ENCODE measurements at regions not wholly inside any gene's neighbourhood (a gene's known extent, or its start where the extent isn't known, plus 50 kb on each side); places are given as distances from the start of the nearest gene placed in this dataset.

DNA sequence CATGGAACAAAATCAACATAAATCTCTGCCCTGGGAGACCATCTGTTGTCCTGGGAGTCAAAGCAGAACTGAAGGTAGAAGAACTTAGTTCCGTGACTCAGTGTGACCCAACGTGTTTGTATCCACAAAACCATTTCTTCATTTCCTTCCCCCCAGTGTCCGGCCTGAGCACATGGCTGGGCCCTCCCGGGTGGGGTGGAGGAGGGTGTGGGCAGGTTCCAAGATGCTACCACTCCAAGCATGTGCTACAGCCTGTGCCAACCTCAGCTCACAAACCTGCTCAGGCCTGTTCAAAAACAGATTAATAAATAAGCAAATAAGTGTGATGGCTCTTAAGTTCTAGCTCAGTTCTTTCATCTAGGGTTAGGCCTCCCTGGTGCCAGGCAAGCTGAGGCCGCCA is 55.3 kb downstream of the SHANK2 start (continued):
- TF ChIP-seq, protein P1, sequence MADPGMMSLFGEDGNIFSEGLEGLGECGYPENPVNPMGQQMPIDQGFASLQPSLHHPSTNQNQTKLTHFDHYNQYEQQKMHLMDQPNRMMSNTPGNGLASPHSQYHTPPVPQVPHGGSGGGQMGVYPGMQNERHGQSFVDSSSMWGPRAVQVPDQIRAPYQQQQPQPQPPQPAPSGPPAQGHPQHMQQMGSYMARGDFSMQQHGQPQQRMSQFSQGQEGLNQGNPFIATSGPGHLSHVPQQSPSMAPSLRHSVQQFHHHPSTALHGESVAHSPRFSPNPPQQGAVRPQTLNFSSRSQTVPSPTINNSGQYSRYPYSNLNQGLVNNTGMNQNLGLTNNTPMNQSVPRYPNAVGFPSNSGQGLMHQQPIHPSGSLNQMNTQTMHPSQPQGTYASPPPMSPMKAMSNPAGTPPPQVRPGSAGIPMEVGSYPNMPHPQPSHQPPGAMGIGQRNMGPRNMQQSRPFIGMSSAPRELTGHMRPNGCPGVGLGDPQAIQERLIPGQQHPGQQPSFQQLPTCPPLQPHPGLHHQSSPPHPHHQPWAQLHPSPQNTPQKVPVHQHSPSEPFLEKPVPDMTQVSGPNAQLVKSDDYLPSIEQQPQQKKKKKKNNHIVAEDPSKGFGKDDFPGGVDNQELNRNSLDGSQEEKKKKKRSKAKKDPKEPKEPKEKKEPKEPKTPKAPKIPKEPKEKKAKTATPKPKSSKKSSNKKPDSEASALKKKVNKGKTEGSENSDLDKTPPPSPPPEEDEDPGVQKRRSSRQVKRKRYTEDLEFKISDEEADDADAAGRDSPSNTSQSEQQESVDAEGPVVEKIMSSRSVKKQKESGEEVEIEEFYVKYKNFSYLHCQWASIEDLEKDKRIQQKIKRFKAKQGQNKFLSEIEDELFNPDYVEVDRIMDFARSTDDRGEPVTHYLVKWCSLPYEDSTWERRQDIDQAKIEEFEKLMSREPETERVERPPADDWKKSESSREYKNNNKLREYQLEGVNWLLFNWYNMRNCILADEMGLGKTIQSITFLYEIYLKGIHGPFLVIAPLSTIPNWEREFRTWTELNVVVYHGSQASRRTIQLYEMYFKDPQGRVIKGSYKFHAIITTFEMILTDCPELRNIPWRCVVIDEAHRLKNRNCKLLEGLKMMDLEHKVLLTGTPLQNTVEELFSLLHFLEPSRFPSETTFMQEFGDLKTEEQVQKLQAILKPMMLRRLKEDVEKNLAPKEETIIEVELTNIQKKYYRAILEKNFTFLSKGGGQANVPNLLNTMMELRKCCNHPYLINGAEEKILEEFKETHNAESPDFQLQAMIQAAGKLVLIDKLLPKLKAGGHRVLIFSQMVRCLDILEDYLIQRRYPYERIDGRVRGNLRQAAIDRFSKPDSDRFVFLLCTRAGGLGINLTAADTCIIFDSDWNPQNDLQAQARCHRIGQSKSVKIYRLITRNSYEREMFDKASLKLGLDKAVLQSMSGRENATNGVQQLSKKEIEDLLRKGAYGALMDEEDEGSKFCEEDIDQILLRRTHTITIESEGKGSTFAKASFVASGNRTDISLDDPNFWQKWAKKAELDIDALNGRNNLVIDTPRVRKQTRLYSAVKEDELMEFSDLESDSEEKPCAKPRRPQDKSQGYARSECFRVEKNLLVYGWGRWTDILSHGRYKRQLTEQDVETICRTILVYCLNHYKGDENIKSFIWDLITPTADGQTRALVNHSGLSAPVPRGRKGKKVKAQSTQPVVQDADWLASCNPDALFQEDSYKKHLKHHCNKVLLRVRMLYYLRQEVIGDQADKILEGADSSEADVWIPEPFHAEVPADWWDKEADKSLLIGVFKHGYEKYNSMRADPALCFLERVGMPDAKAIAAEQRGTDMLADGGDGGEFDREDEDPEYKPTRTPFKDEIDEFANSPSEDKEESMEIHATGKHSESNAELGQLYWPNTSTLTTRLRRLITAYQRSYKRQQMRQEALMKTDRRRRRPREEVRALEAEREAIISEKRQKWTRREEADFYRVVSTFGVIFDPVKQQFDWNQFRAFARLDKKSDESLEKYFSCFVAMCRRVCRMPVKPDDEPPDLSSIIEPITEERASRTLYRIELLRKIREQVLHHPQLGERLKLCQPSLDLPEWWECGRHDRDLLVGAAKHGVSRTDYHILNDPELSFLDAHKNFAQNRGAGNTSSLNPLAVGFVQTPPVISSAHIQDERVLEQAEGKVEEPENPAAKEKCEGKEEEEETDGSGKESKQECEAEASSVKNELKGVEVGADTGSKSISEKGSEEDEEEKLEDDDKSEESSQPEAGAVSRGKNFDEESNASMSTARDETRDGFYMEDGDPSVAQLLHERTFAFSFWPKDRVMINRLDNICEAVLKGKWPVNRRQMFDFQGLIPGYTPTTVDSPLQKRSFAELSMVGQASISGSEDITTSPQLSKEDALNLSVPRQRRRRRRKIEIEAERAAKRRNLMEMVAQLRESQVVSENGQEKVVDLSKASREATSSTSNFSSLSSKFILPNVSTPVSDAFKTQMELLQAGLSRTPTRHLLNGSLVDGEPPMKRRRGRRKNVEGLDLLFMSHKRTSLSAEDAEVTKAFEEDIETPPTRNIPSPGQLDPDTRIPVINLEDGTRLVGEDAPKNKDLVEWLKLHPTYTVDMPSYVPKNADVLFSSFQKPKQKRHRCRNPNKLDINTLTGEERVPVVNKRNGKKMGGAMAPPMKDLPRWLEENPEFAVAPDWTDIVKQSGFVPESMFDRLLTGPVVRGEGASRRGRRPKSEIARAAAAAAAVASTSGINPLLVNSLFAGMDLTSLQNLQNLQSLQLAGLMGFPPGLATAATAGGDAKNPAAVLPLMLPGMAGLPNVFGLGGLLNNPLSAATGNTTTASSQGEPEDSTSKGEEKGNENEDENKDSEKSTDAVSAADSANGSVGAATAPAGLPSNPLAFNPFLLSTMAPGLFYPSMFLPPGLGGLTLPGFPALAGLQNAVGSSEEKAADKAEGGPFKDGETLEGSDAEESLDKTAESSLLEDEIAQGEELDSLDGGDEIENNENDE (IDR thresholded peaks at IDR 0.05; ENCODE audit: insufficient replicate concordance, low read length): no peak
- TF ChIP-seq, protein P2, sequence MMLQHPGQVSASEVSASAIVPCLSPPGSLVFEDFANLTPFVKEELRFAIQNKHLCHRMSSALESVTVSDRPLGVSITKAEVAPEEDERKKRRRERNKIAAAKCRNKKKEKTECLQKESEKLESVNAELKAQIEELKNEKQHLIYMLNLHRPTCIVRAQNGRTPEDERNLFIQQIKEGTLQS (IDR thresholded peaks at IDR 0.05; ENCODE audit: insufficient read depth, low read depth, low read length): no peak

All from H1 (cell line).